ENCODE measurements at regions not wholly inside any gene's neighbourhood (a gene's known extent, or its start where the extent isn't known, plus 50 kb on each side); places are given as distances from the start of the nearest gene placed in this dataset.
A peak's percentile ranks its signal among the peaks of the same experiment; 100 is the strongest.
"Not testable (repeated sequence)": the region's sequence is repeated elsewhere in the genome, so short reads cannot be mapped to it uniquely, and the experiment has no call there.

GRCh38 chr11:24196733-24197132, 300.1 kb upstream of the LUZP2 start:
- no peak for DNase-seq

GRCh38 chr11:24198481-24198880, 298.4 kb upstream of the LUZP2 start:
- DNase-seq = peak; percentile 56

- no peak for DNase-seq
Observed at GRCh38 chr11:24199461-24199860, 297.4 kb upstream of the LUZP2 start.

GRCh38 chr11:24206030-24206429, 290.8 kb upstream of the LUZP2 start:
- no peak for DNase-seq

- no peak for DNase-seq
Observed at GRCh38 chr11:24206511-24206910, 290.3 kb upstream of the LUZP2 start.

- DNase-seq = no peak
Observed at GRCh38 chr11:24216488-24216887, 280.4 kb upstream of the LUZP2 start.

GRCh38 chr11:24217319-24217718, 279.5 kb upstream of the LUZP2 start:
- DNase-seq = not testable (repeated sequence)

- no peak for DNase-seq
Observed at GRCh38 chr11:24225501-24225900, 271.4 kb upstream of the LUZP2 start.

GRCh38 chr11:24226606-24227005, 270.2 kb upstream of the LUZP2 start:
- no peak for DNase-seq

- no peak for DNase-seq
Observed at GRCh38 chr11:24233041-24233440, 263.8 kb upstream of the LUZP2 start.

GRCh38 chr11:24234822-24235508, 261.9 kb upstream of the LUZP2 start:
- peak; percentile 64 for DNase-seq

- DNase-seq = peak; percentile 96
Observed at GRCh38 chr11:24238771-24239645, 257.8 kb upstream of the LUZP2 start.

GRCh38 chr11:24239930-24240329, 256.9 kb upstream of the LUZP2 start:
- DNase-seq = no peak

- peak; percentile 36 for DNase-seq
Observed at GRCh38 chr11:24240496-24241175, 256.2 kb upstream of the LUZP2 start.

GRCh38 chr11:24246715-24247114, 250.1 kb upstream of the LUZP2 start:
- no peak for DNase-seq

- no peak for DNase-seq
Observed at GRCh38 chr11:24247846-24248245, 249.0 kb upstream of the LUZP2 start.

- no peak for DNase-seq
Observed at GRCh38 chr11:24249921-24250320, 246.9 kb upstream of the LUZP2 start.

GRCh38 chr11:24253237-24253760, 243.6 kb upstream of the LUZP2 start:
- no peak for DNase-seq

- no peak for DNase-seq
Observed at GRCh38 chr11:24264868-24265267, 232.0 kb upstream of the LUZP2 start.

GRCh38 chr11:24267014-24267413, 229.8 kb upstream of the LUZP2 start:
- DNase-seq = no peak

GRCh38 chr11:24271798-24272197, 225.1 kb upstream of the LUZP2 start:
- no peak for DNase-seq

- DNase-seq = not testable (repeated sequence)
Observed at GRCh38 chr11:24274214-24274781, 222.6 kb upstream of the LUZP2 start.

GRCh38 chr11:24286238-24286637, 210.6 kb upstream of the LUZP2 start:
- DNase-seq = peak; percentile 4
